Gastrocnemius medialis (tissue), 4 donors: ENCODE measurements at regions not wholly inside any gene's neighbourhood (a gene's known extent, or its start where the extent isn't known, plus 50 kb on each side); places are given as distances from the start of the nearest gene placed in this dataset.
"Not testable (repeated sequence)": the region's sequence is repeated elsewhere in the genome, so short reads cannot be mapped to it uniquely, and the experiment has no call there.

Experiments
- ATAC-seq, 2 donors: fragments of 150-250 bp; one replicate each; pipeline ENCODE4 v1.9.1; 2016
- DNase-seq, 2 donors: peaks; one replicate each; pipeline ENCODE4 v3.0.0-alpha.2; 2019
- H3K27ac ChIP-seq, 4 donors: fragments of 200-600 bp; sonication (generic); 1 replicate in 1 of 4; 2 replicates in 3 of 4; pipeline ENCODE4 v1.5.1; 2016 to 2018; ENCODE audit warnings: mild to moderate bottlenecking in 2 of 4, moderate library complexity in 1 of 4
- H3K27me3 ChIP-seq, 3 donors: fragments of 200-600 bp; sonication (generic) in 2 of 3; 1 replicate in 1 of 3; 2 replicates in 2 of 3; pipeline versions ENCODE4 v1.5.1 to v1.6.0; 2016 to 2019; ENCODE audit warnings: mild to moderate bottlenecking in 1 of 3, moderate library complexity in 1 of 3
- H3K36me3 ChIP-seq, 2 donors: fragments of 200-600 bp; sonication (generic) in 1 of 2; one replicate each; pipeline ENCODE4 v1.5.1; 2017 to 2018
- H3K4me1 ChIP-seq, 2 donors: fragments of 200-600 bp; sonication (generic) in 1 of 2; one replicate each; pipeline ENCODE4 v1.5.1; 2016 to 2017; ENCODE audit warnings: mild to moderate bottlenecking in 2 of 2
- H3K4me3 ChIP-seq, 4 donors: fragments of 200-600 bp; sonication (generic) in 3 of 4; 1 replicate in 1 of 4; 2 replicates in 3 of 4; pipeline ENCODE4 v1.5.1; 2016 to 2019; ENCODE audit warnings: mild to moderate bottlenecking in 2 of 4
- H3K9me3 ChIP-seq, 3 donors: fragments of 200-600 bp; sonication (generic) in 2 of 3; 1 replicate in 1 of 3; 2 replicates in 2 of 3; pipeline ENCODE4 v1.5.1; 2016 to 2019
- POLR2A ChIP-seq, 2 donors: fragments of 450-650 bp; IDR thresholded peaks; one replicate each; pipeline ENCODE4 v1.6.1; 2017; ENCODE audit warnings: antibody characterized with exemption in 2 of 2, mild to moderate bottlenecking in 2 of 2, moderate library complexity in 2 of 2
- in situ Hi-C, 4 donors: fragments of 200-750 bp; cut with MboI; loops; one replicate each; pipeline versions ENCODE4 v1.15.0 to v1.8.0; 2017; ENCODE audit warnings: low sequenced_read_pairs in 4 of 4
- intact Hi-C: fragments of 100-400 bp; cut with DNase I; formaldehyde crosslinking; loops from one replicate; pipeline ENCODE4 v1.15.1; 2023; ENCODE audit warnings: low total_unique reads
- TF ChIP-seq, protein P1 (sequence below), 5 experiments: fragments of 450-650 bp in 3 of 5; fragments of 200-600 bp in 2 of 5; sonication (generic) in 2 of 5; IDR thresholded peaks in 4 of 5; conservative IDR thresholded peaks in 1 of 5; 1 replicate in 4 of 5; 2 replicates in 1 of 5; pipeline ENCODE4 v1.5.1; 2016 to 2019; ENCODE audit warnings: antibody characterized with exemption in 5 of 5, mild to moderate bottlenecking in 3 of 5, moderate library complexity in 3 of 5

DNA sequence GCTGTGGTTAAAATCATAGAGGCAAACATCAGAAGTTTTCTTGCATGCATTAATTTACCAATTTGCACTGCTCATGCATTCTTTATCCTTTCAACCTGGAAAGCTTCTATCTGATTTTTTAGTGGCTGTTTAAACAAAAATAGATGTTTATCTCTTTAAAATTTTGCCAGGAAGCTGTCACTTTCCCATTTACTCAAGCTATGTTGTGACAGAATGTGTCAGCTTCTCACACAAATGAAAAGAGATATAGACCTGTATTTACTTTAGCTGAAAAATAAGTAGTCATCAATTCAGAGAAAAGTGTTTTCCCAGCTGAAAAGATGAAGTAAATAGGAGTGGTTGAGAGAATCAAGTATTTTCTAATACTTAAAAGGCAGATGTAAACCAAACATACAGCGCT lies 872.8 kb downstream of the DACH1 start:
- Histone ChIP-seq H3K27me3 (no peaks in the 10 kb centered on the region), H3K4me1 (no peaks in the 10 kb centered on the region), H3K36me3 (no peaks in the 10 kb centered on the region), H3K4me3 (no peak overlapping the region), H3K27ac (no peak overlapping the region), H3K9me3 (no peaks in the 10 kb centered on the region)
- intact Hi-C loops (no loop called here), in situ Hi-C loops (no loop called here)
- no peak for DNase-seq
- no peak for ATAC-seq
- TF ChIP-seq, protein P1, sequence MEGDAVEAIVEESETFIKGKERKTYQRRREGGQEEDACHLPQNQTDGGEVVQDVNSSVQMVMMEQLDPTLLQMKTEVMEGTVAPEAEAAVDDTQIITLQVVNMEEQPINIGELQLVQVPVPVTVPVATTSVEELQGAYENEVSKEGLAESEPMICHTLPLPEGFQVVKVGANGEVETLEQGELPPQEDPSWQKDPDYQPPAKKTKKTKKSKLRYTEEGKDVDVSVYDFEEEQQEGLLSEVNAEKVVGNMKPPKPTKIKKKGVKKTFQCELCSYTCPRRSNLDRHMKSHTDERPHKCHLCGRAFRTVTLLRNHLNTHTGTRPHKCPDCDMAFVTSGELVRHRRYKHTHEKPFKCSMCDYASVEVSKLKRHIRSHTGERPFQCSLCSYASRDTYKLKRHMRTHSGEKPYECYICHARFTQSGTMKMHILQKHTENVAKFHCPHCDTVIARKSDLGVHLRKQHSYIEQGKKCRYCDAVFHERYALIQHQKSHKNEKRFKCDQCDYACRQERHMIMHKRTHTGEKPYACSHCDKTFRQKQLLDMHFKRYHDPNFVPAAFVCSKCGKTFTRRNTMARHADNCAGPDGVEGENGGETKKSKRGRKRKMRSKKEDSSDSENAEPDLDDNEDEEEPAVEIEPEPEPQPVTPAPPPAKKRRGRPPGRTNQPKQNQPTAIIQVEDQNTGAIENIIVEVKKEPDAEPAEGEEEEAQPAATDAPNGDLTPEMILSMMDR (IDR thresholded peaks at IDR 0.05 in 4 of 5, conservative IDR thresholded peaks at IDR 0.05 in 1 of 5): no peak
- TF ChIP-seq POLR2A (IDR thresholded peaks at IDR 0.05): no peak

DNA sequence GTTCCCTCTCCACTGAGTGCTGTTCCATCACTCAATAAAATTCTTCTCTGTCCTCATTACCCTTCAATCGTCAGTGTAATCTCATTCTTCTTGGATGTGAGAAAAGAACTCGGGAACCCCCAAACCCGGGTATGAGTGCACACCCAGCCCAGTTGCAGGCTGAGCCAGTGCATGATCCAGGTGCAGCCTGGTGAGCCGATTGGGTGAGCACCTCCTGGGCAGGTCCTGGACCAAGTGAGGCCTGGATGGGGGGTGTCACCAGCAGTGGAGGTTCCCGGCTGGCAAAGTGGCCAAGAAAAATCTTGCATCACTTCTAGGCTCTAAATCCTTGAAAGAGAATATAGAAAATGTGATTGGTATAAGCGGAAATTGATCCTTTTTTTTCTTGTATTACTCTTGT lies 878.8 kb upstream of the KLHL1 start:
- DNase-seq (no peak), ATAC-seq (no peak)
- H3K9me3 ChIP-seq: no peaks in the 10 kb centered on the region
- TF ChIP-seq, protein P1 (IDR thresholded peaks at IDR 0.05 in 4 of 5, conservative IDR thresholded peaks at IDR 0.05 in 1 of 5): no peak
- TF ChIP-seq POLR2A (IDR thresholded peaks at IDR 0.05): no peak
- no peaks in the 10 kb centered on the region for H3K36me3 ChIP-seq
- in situ Hi-C loops (no loop called here), intact Hi-C loops (no loop called here)
- H3K4me1 ChIP-seq: no peaks in the 10 kb centered on the region
- H3K4me3 ChIP-seq: no peak overlapping the region
- H3K27ac ChIP-seq: no peak overlapping the region
- no peaks in the 10 kb centered on the region for H3K27me3 ChIP-seq

DNA sequence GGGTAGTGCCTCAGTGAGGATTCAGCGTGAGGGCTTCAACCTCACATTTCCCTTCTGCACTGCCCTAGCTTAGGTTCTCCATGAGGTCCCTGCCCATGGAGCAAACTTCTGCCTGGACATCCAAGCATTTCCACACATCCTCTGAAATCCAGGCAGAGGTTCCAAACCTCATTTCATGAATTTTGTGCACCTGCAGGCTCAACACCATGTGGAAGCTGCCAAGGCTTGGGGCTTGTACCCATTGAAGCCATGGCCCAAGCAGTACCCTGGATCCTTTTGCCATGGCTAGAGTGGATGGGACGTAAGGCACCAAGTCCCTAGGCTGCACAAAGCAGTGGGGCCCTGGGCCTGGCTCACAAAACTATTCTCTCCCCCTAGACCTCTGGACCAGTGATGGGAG lies 877.1 kb upstream of the KLHL1 start:
- Histone ChIP-seq H3K27ac (no peak overlapping the region), H3K4me1 (no peaks in the 10 kb centered on the region), H3K4me3 (no peak overlapping the region), H3K9me3 (no peaks in the 10 kb centered on the region), H3K36me3 (no peaks in the 10 kb centered on the region), H3K27me3 (no peaks in the 10 kb centered on the region)
- ATAC-seq (no peak), DNase-seq (no peak)
- no peak for TF ChIP-seq POLR2A (IDR thresholded peaks at IDR 0.05)
- TF ChIP-seq, protein P1 (IDR thresholded peaks at IDR 0.05 in 4 of 5, conservative IDR thresholded peaks at IDR 0.05 in 1 of 5): no peak
- intact Hi-C loops (no loop called here), in situ Hi-C loops (no loop called here)

DNA sequence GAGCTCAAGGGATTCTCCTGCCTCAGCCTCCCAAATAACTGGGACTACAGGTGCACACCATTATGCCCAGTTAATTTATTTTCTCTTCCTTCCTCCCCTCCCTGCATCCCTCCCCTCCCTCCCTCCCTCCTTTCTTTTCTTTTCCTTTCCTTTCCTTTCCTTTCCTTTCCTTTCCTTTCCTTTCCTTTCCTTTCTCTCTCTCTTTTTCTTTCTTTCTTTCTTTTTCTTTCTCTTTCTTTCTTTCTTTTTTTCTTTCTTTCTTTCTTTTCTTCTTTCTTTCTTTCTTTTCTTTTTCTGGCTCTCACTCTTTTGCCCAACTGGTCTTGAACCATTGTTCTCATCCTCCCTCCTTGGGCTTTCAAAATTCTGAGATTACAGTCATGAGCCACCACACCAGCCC lies 873.0 kb upstream of the KLHL1 start:
- ATAC-seq, DNase-seq, in situ Hi-C loops: not testable (repeated sequence)

DNA sequence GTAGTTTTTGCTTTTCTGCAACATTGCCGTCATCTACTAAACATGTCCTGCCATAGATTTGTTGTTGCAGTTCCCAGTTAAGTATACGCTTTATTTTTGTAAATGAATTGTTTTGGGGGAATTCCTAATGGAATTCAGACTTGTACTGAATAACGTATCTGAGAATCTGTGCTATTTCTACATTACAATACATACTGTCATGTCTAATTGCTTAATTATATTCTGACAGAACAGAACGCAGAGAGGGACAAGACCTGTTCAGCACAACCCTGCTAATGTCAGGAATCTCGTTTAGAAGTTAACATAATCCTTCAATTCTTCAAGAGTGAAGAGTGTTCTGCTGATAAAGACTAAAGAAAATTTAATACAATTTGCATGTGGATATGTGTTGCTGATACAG lies 861.1 kb upstream of the KLHL1 start:
- DNase-seq: no peak
- no peak for ATAC-seq
- TF ChIP-seq, protein P1 (IDR thresholded peaks at IDR 0.05 in 4 of 5, conservative IDR thresholded peaks at IDR 0.05 in 1 of 5): no peak
- TF ChIP-seq POLR2A (IDR thresholded peaks at IDR 0.05): no peak
- in situ Hi-C loops (no loop called here), intact Hi-C loops (no loop called here)
- Histone ChIP-seq H3K27me3 (no peaks in the 10 kb centered on the region), H3K4me3 (no peak overlapping the region), H3K9me3 (no peaks in the 10 kb centered on the region), H3K36me3 (no peaks in the 10 kb centered on the region), H3K27ac (no peak overlapping the region), H3K4me1 (no peaks in the 10 kb centered on the region)

More for the DNA sequence above, 873.0 kb upstream of the KLHL1 start:
- H3K9me3 ChIP-seq, H3K27me3 ChIP-seq, H3K27ac ChIP-seq, H3K4me3 ChIP-seq, intact Hi-C loops, H3K36me3 ChIP-seq, H3K4me1 ChIP-seq: not testable (repeated sequence)
